HG03108 (cell line): ENCODE measurements at regions not wholly inside any gene's neighbourhood (a gene's known extent, or its start where the extent isn't known, plus 50 kb on each side); places are given as distances from the start of the nearest gene placed in this dataset.

Experiments used
- ATAC-seq: cut with Tn5 transposase; IDR thresholded peaks from one replicate; pipeline ENCODE4 v1.9.1; 2021; ENCODE audit warnings: moderate library complexity; ENCODE audit not compliant: unreplicated experiment

- no peak for ATAC-seq
These were observed 60.8 kb upstream of the DOCK1 start for GRCh38 chr10:126844406-126844805.

GRCh38 chr10:126846469-126846868 is 58.8 kb upstream of the DOCK1 start:
- no peak for ATAC-seq

GRCh38 chr10:126846959-126847358 is 58.3 kb upstream of the DOCK1 start:
- ATAC-seq, result no peak

DNA sequence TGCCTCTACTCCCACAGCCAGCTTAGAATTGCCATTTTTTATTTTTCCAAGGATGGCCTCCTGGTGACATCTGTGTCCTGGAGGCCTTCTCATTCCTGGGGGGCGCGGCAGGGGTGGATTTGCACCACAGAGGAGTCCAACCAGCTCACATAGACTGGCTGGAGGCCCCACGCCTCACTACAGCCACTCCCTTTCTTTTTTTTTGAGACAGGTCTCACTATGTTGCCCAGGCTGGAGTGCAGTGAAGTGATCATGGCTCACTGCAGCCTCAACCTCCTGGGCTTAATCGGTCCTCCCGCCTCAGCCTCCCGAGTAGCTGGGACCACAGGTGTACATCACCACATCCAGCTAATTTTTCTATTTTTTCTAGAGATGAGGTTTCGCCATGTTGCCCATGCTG is 57.6 kb upstream of the DOCK1 start:
- no peak for ATAC-seq

- ATAC-seq, result no peak
These were observed 55.6 kb upstream of the DOCK1 start for GRCh38 chr10:126849646-126850045.

- no peak for ATAC-seq
These were observed 53.7 kb upstream of the DOCK1 start for GRCh38 chr10:126851414-126852108.

DNA sequence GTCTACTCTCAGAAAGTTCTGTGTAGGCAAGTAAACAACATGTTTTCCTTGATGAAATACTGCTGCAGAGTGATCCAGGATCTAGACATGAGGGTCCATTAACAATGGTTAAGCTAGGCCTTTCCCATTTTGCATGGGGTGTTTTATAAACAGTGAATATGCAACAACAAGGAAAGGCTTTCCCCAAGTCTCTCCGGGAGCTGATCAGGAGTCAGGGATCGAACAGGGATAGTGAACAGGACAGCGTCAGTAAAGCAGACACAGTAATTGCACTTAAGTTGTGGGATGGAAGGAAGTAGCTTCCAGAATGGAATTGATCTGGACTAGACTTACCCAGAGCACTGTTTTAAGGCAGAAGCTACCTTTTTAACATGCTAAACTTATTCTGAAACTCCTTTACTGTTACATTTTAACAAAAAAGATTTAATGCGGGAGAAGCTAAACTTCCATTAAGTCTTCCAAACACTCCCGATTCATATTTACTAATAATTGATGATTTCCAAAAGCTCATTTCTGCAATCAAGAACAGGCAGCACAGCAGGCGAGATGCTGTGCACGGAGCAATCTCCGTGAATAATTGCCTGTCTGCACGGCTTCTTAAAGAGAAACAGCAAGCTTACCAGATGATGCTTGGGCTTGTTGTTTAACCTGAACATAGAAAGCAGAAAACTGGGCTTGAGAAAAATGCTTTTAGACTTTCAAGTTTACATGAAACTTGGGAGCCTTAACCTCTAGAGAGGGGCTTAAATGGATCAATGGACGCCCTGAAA is 50.3 kb upstream of the DOCK1 start:
- ATAC-seq, result no peak
